HepG2 (cell line): ENCODE measurements at regions not wholly inside any gene's neighbourhood (a gene's known extent, or its start where the extent isn't known, plus 50 kb on each side); places are given as distances from the start of the nearest gene placed in this dataset.

Experiments used
- ATAC-seq: fragments of 200-7000 bp; cut with Tn5 transposase; 3 replicates; pipeline ENCODE4 v1.9.1; 2020; ENCODE audit warnings: mild to moderate bottlenecking, moderate library complexity
- BruUV-seq: library from RNA; stranded (reverse); fragments of 400-500 nt; replicated peaks from 2 replicates; lab custom pipeline; 2021; lab: Mats Ljungman, UMichigan
- CTCF ChIA-PET: fragments of 300-600 bp; formaldehyde crosslinking; extraction: SDS; loops from one replicate; lab custom pipeline; 2021; ENCODE audit warnings: low total read pairs, inconsistent platforms, low intra/inter-chr PET ratio; lab: Yijun Ruan, JAX
- POLR2A ChIA-PET: fragments of 350-600 bp; sonication (Branson Sonifier 250); formaldehyde crosslinking; loops from one replicate; lab custom pipeline; 2020; ENCODE audit warnings: antibody characterized with exemption, inconsistent platforms; lab: Yijun Ruan, JAX
- DNase-seq: peaks from one replicate; pipeline ENCODE4 v3.0.0-alpha.2; 2015; ENCODE audit warnings: low spot score
- FAIRE-seq: peaks from 3 replicates; lab custom pipeline; 2011; peaks lifted over from hg19 to GRCh38; lab: Jason Lieb, UNC
- H2AFZ ChIP-seq: one replicate; pipeline ENCODE4 v1.6.1; 2011; ENCODE audit warnings: low read length, inconsistent platforms
- H3K27ac ChIP-seq: fragments of 300-600 bp; 3 replicates; pipeline ENCODE4 v1.8.0; 2011; ENCODE audit warnings: mixed run types, mild to moderate bottlenecking, mixed read lengths, low read length, inconsistent platforms; ENCODE audit not compliant: insufficient read depth; ENCODE audit errors: extremely low read length
- H3K27me3 ChIP-seq, 2 experiments: fragments of 200-600 bp in 1 of 2; 2 replicates in 1 of 2; 3 replicates in 1 of 2; pipeline versions ENCODE4 v1.6.0 to v1.8.0; 2011; ENCODE audit warnings: low read length in 2 of 2, mild to moderate bottlenecking in 2 of 2, moderate library complexity in 2 of 2, inconsistent platforms in 1 of 2; ENCODE audit not compliant: insufficient read depth in 2 of 2, control insufficient read depth in 1 of 2
- H3K36me3 ChIP-seq, 2 experiments: fragments of 200-600 bp in 1 of 2; replicated peaks in 1 of 2; 2 replicates in 1 of 2; 3 replicates in 1 of 2; pipeline versions ENCODE4 v1.5.1 to v1.8.0; 2011; ENCODE audit warnings: low read length in 2 of 2, inconsistent platforms in 1 of 2; ENCODE audit not compliant: insufficient read depth in 2 of 2, control insufficient read depth in 1 of 2
- H3K4me1 ChIP-seq: 2 replicates; pipeline ENCODE4 v1.5.1; 2012; ENCODE audit warnings: low read length, inconsistent platforms; ENCODE audit not compliant: insufficient read depth
- H3K4me2 ChIP-seq: 2 replicates; pipeline ENCODE4 v1.6.0; 2011; ENCODE audit warnings: low read depth, low read length, inconsistent platforms
- H3K4me3 ChIP-seq, 3 experiments: fragments of 200-600 bp in 1 of 3; sonication (generic), shearing (Covaris generic) in 1 of 3; replicated peaks in 1 of 3; 2 replicates each; pipeline ENCODE4 v1.5.1; 2011 to 2016; ENCODE audit warnings: low read length in 3 of 3, inconsistent platforms in 2 of 3, low read depth in 2 of 3, mild to moderate bottlenecking in 2 of 3, control low read depth in 1 of 3, mixed read lengths in 1 of 3; ENCODE audit not compliant: insufficient read depth in 1 of 3
- H3K79me2 ChIP-seq: one replicate; pipeline ENCODE4 v1.6.1; 2011; ENCODE audit warnings: low read length, inconsistent platforms; ENCODE audit not compliant: insufficient read depth
- H3K9ac ChIP-seq: 2 replicates; pipeline ENCODE4 v1.6.0; 2011; ENCODE audit warnings: mild to moderate bottlenecking, low read depth, low read length, inconsistent platforms; ENCODE audit not compliant: insufficient read depth
- H3K9me3 ChIP-seq: 2 replicates; pipeline ENCODE4 v1.5.1; 2012; ENCODE audit warnings: mild to moderate bottlenecking, low read length
- H4K20me1 ChIP-seq: 2 replicates; pipeline ENCODE4 v1.6.0; 2011; ENCODE audit warnings: inconsistent platforms, mild to moderate bottlenecking, low read length, moderate library complexity; ENCODE audit not compliant: insufficient read depth
- AGO2 ChIP-seq: fragments of 200-400 bp; formaldehyde crosslinking; optimal IDR thresholded peaks from 2 replicates; pipeline ENCODE3; 2017; ENCODE audit warnings: mild to moderate bottlenecking, low read depth, low read length, moderate library complexity
- ATM ChIP-seq: fragments of 450-650 bp; IDR thresholded peaks from 2 replicates; pipeline ENCODE4 v1.7.1; 2017; ENCODE audit warnings: mild to moderate bottlenecking, borderline replicate concordance
- CREBL2 ChIP-seq: sonication (generic); formaldehyde crosslinking; IDR thresholded peaks from 2 replicates; pipeline ENCODE4 v1.8.1; 2023; ENCODE audit warnings: missing genetic modification reagents, mild to moderate bottlenecking, borderline replicate concordance
- FOXO1 ChIP-seq: sonication (generic); formaldehyde crosslinking; IDR thresholded peaks from 2 replicates; pipeline ENCODE4 v1.4.0; 2020; ENCODE audit warnings: missing genetic modification reagents
- GPN1 ChIP-seq: sonication (generic); formaldehyde crosslinking; IDR thresholded peaks from 2 replicates; pipeline ENCODE4 v1.5.1; 2020; ENCODE audit warnings: missing genetic modification reagents, borderline replicate concordance
- MBNL3 ChIP-seq: fragments of 250-450 bp; sonication (Bioruptor Pico); conservative IDR thresholded peaks from 2 replicates; pipeline ENCODE4 v1.8.0; 2022; ENCODE audit warnings: mild to moderate bottlenecking, inconsistent platforms
- NR2F6 ChIP-seq, 2 experiments: IDR thresholded peaks; 2 replicates each; pipeline ENCODE4 v1.6.1; 2016; ENCODE audit warnings: antibody characterized with exemption in 1 of 2, mild to moderate bottlenecking in 1 of 2
- TRAFD1 ChIP-seq: sonication (generic); formaldehyde crosslinking; IDR thresholded peaks from 2 replicates; pipeline ENCODE4 v1.5.1; 2020; ENCODE audit warnings: missing genetic modification reagents, mild to moderate bottlenecking, borderline replicate concordance
- U2AF1 ChIP-seq: fragments of 200-400 bp; formaldehyde crosslinking; optimal IDR thresholded peaks from 2 replicates; pipeline ENCODE3; 2017; ENCODE audit warnings: mild to moderate bottlenecking, low read depth, low read length
- ZNF101 ChIP-seq: sonication (generic); formaldehyde crosslinking; IDR thresholded peaks from 2 replicates; pipeline ENCODE4 v1.4.0; 2020; ENCODE audit warnings: mild to moderate bottlenecking, low read depth, missing genetic modification reagents, borderline replicate concordance
- ZNF570 ChIP-seq: sonication (generic); formaldehyde crosslinking; IDR thresholded peaks from 2 replicates; pipeline ENCODE4 v1.4.0; 2020; ENCODE audit warnings: mild to moderate bottlenecking, missing genetic modification reagents, borderline replicate concordance
- WGBS: methylation state at CpG from one replicate; pipeline ENCODE4 v1.1.6; 2017; ENCODE audit warnings: low lambda C conversion rate; 5-methylcytosine and 5-hydroxymethylcytosine counted together
- in situ Hi-C: cut with HindIII; loops from 2 replicates; pipeline ENCODE4 v1.10.0; 2017; ENCODE audit warnings: low pct_unique_long_range_greater_than_20kb; ENCODE audit not compliant: extremely low pct_ligation_motif_present
- intact Hi-C: fragments of 100-400 bp; cut with micrococcal nuclease; formaldehyde crosslinking; loops from one replicate; pipeline ENCODE4 v1.10.0; 2022; ENCODE audit not compliant: unreplicated experiment

DNA sequence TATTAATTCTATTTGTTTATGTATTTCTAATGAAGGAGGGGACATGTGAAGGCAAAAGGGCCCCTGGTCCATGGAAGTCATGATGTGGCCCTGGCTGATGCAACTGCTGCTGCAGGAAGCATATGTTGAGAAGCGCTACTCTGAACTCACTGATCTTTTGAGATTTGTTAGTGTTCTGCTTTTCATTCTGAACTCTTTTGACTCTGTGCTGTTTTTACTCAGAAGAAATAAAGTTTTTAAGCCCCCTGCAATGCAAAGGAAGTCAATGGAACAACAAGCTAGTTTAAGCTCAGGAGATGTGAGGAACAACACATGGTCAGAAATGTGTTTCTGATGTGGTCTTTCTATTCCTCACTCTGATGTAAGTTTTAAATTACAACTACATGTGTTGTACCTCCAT is 88.9 kb upstream of the BTG1 start:
- no TSS peak for BruUV-seq
- Histone ChIP-seq H3K79me2 (no peaks in the 10 kb centered on the region), H3K36me3 (no peaks in the 10 kb centered on the region), H3K4me3 (no peak overlapping the region), H3K27me3 (no peaks in the 10 kb centered on the region; a peak in 1 of 5 replicates), H3K4me1 (no peaks in the 10 kb centered on the region), H2AFZ (no peak overlapping the region), H3K27ac (no peak overlapping the region), H4K20me1 (no peaks in the 10 kb centered on the region), H3K4me2 (no peak overlapping the region), H3K9ac (no peak overlapping the region), H3K9me3 (no peaks in the 10 kb centered on the region)
- in situ Hi-C loops (no loop called here), intact Hi-C loops (no loop called here)
- no peak for ATAC-seq
- ChIA-PET POLR2A (no interaction called here), CTCF (no interaction called here)
- WGBS, result 33% methylated on average over 1 of the region's 1 CpG
- FAIRE-seq, result no peak
- no peak for DNase-seq
- TF ChIP-seq CREBL2 (CRISPR knock-in tag) (no peak), NR2F6 (IDR thresholded peaks at IDR 0.05) (no peak), NR2F6 (CRISPR knock-in tag; IDR thresholded peaks at IDR 0.05) (no peak), TRAFD1 (CRISPR knock-in tag) (no peak), ZNF101 (CRISPR knock-in tag) (no peak), ATM (no peak), GPN1 (no peak), AGO2 (no peak), MBNL3 (CRISPR knock-in tag) (no peak), FOXO1 (CRISPR knock-in tag) (no peak), U2AF1 (no peak), ZNF570 (CRISPR knock-in tag) (no peak)
